Brain microvascular endothelial cell (primary cell): ENCODE measurements at regions not wholly inside any gene's neighbourhood (a gene's known extent, or its start where the extent isn't known, plus 50 kb on each side); places are given as distances from the start of the nearest gene placed in this dataset.
"Not testable (repeated sequence)": the region's sequence is repeated elsewhere in the genome, so short reads cannot be mapped to it uniquely, and the experiment has no call there.

ENCODE experiments used
- DNase-seq: peaks from one replicate; pipeline ENCODE4 v3.0.0-alpha.2; 2020
- H3K27ac ChIP-seq: fragments of 250-450 bp; sonication (Bioruptor Pico); 2 replicates; pipeline ENCODE4 v1.5.1; 2020; ENCODE audit warnings: mild to moderate bottlenecking, moderate library complexity
- H3K27me3 ChIP-seq: fragments of 250-450 bp; sonication (Bioruptor Pico); replicated peaks from 2 replicates; pipeline ENCODE4 v1.5.1; 2020; ENCODE audit warnings: mild to moderate bottlenecking
- H3K36me3 ChIP-seq: fragments of 250-450 bp; sonication (Bioruptor Pico); replicated peaks from 2 replicates; pipeline ENCODE4 v1.5.1; 2020; ENCODE audit warnings: mild to moderate bottlenecking
- H3K4me3 ChIP-seq: 2 replicates; pipeline ENCODE4 v1.5.1; 2011; ENCODE audit warnings: low read depth, mild to moderate bottlenecking, control low read depth, low read length, moderate library complexity
- CTCF ChIP-seq: IDR thresholded peaks from 2 replicates; pipeline ENCODE4 v1.5.1; 2011; ENCODE audit warnings: low read depth, mild to moderate bottlenecking, moderate library complexity, low read length, control low read depth, inconsistent platforms; ENCODE audit errors: missing control alignments
- in situ Hi-C: cut with HindIII; loops from 2 replicates; pipeline ENCODE4 v1.10.0; 2017; ENCODE audit warnings: low sequenced_read_pairs, low pct_ligation_motif_present

- no peaks in the 10 kb centered on the region for H3K36me3 ChIP-seq
- no peak for TF ChIP-seq CTCF
- H3K27ac ChIP-seq: no peak overlapping the region
- H3K4me3 ChIP-seq: no peak overlapping the region
- in situ Hi-C loops: no loop called here
- no peaks in the 10 kb centered on the region for H3K27me3 ChIP-seq
- DNase-seq: no peak
Observed at GRCh38 chr6:95866732-95867131, 149.0 kb upstream of the FUT9 start.

- H3K4me3 ChIP-seq: no peak overlapping the region
- no peak overlapping the region for H3K27ac ChIP-seq
- no peak for TF ChIP-seq CTCF
- in situ Hi-C loops: no loop called here
- no peaks in the 10 kb centered on the region for H3K36me3 ChIP-seq
- DNase-seq: no peak
- H3K27me3 ChIP-seq: no peaks in the 10 kb centered on the region
Observed at GRCh38 chr6:95867205-95867604, 148.6 kb upstream of the FUT9 start.

- no peak for DNase-seq
- H3K27me3 ChIP-seq: no peaks in the 10 kb centered on the region
- H3K4me3 ChIP-seq: no peak overlapping the region
- no peaks in the 10 kb centered on the region for H3K36me3 ChIP-seq
- no peak overlapping the region for H3K27ac ChIP-seq
- in situ Hi-C loops: no loop called here
- TF ChIP-seq CTCF: no peak
Observed at GRCh38 chr6:95877480-95877879, 138.3 kb upstream of the FUT9 start.

GRCh38 chr6:95879856-95880255 lies 135.9 kb upstream of the FUT9 start:
- H3K27ac ChIP-seq: no peak overlapping the region
- DNase-seq: no peak
- no peak overlapping the region for H3K4me3 ChIP-seq
- H3K27me3 ChIP-seq: no peaks in the 10 kb centered on the region
- H3K36me3 ChIP-seq: no peaks in the 10 kb centered on the region
- in situ Hi-C loops: no loop called here
- no peak for TF ChIP-seq CTCF

GRCh38 chr6:95882371-95882770 lies 133.4 kb upstream of the FUT9 start:
- no peak for DNase-seq
- H3K27ac ChIP-seq: no peak overlapping the region
- in situ Hi-C loops: no loop called here
- no peaks in the 10 kb centered on the region for H3K27me3 ChIP-seq
- no peak for TF ChIP-seq CTCF
- no peaks in the 10 kb centered on the region for H3K36me3 ChIP-seq
- no peak overlapping the region for H3K4me3 ChIP-seq

- H3K27me3 ChIP-seq, H3K4me3 ChIP-seq, DNase-seq, in situ Hi-C loops, H3K27ac ChIP-seq, H3K36me3 ChIP-seq: not testable (repeated sequence)
Observed at GRCh38 chr6:95888711-95889110, 127.1 kb upstream of the FUT9 start.

- Histone ChIP-seq H3K27ac (no peak overlapping the region), H3K27me3 (no peaks in the 10 kb centered on the region), H3K36me3 (no peaks in the 10 kb centered on the region), H3K4me3 (no peak overlapping the region)
- no peak for TF ChIP-seq CTCF
- in situ Hi-C loops: no loop called here
- DNase-seq: no peak
Observed at GRCh38 chr6:95905132-95905531, 110.6 kb upstream of the FUT9 start.
